HepG2 (cell line): ENCODE measurements at regions not wholly inside any gene's neighbourhood (a gene's known extent, or its start where the extent isn't known, plus 50 kb on each side); places are given as distances from the start of the nearest gene placed in this dataset.

ENCODE experiments used
- IRF2 ChIP-seq: IDR thresholded peaks from 2 replicates; pipeline ENCODE4 v1.6.1; 2018; ENCODE audit warnings: missing genetic modification reagents, missing compliant biosample characterization
- JUND ChIP-seq: sonication (generic); formaldehyde crosslinking; IDR thresholded peaks from 2 replicates; pipeline ENCODE4 v1.8.0; 2022; ENCODE audit warnings: mild to moderate bottlenecking, missing genetic modification reagents
- POLR2A ChIP-seq, 2 experiments: IDR thresholded peaks; 2 replicates each; pipeline ENCODE4 v1.6.1; 2011; ENCODE audit warnings: low read depth in 2 of 2, low read length in 2 of 2, mild to moderate bottlenecking in 1 of 2, moderate library complexity in 1 of 2; ENCODE audit not compliant: insufficient read depth in 1 of 2

DNA sequence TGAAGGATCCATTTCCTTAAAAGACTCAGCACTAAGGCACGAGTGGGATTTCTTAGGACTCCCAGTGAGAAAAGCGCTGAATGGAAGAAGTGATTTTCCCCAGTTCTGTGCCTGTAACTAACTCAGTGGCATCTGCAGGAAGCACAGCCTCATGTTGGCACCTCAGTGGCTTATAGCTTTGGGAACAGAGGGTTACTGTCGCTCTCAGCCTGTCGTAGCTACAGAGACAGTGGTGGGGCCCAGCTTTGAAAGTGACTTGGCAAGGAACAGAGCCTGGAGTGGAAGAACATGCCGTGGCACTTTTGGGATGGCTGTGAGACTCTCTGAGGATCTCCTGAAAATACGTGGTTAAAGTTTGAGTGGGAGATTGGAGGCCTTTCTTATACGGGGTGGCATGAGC, 242.4 kb upstream of the MYOCD start:
- TF ChIP-seq POLR2A (IDR thresholded peaks at IDR 0.05; ENCODE audit: insufficient read depth in 1 of 2, low read depth in 2 of 2, low read length in 2 of 2) (no peak), IRF2 (no peak), JUND (CRISPR knock-in tag) (no peak)
